ENCODE measurements at regions not wholly inside any gene's neighbourhood (a gene's known extent, or its start where the extent isn't known, plus 50 kb on each side); places are given as distances from the start of the nearest gene placed in this dataset.

GRCh38 chr22:48178536-48178935 lies 1416.1 kb downstream of the TBC1D22A start:
- H3K4me1 Mint-ChIP-seq = no peaks in the 10 kb centered on the region
- H3K9me3 Mint-ChIP-seq = no peaks in the 10 kb centered on the region
- no peaks in the 10 kb centered on the region for H3K36me3 Mint-ChIP-seq (ENCODE audit: low read depth)
- no peak for TF ChIP-seq CTCF (IDR thresholded peaks at IDR 0.05; ENCODE audit: unreplicated experiment in 3 of 3)
- H3K27me3 Mint-ChIP-seq (ENCODE audit: low read depth) = peaks cover 55% of the 10 kb centered on the region
- no peak overlapping the region for H3K4me3 Mint-ChIP-seq
- no peak overlapping the region for H3K27ac Mint-ChIP-seq

DNA sequence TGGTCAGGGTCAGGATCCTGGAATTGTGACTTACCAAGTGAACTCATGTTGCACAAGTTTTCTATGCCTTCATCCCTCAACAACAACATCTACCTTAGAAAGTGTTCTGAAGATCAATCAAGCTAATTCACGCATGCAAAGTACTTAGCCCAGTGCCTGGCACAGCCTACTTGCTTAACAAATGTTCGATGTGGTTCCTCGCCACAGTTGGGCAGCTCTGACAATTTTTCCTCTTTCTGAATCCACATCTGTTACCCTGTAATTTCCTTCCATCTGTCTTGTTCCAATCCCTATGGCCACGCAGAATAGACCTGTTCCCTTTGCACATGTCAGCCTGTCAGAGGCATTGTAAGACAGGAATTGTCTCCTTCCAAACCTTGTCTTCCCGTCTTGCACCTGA lies 1415.2 kb downstream of the TBC1D22A start:
- H3K4me1 Mint-ChIP-seq = no peaks in the 10 kb centered on the region
- no peaks in the 10 kb centered on the region for H3K36me3 Mint-ChIP-seq (ENCODE audit: low read depth)
- H3K27ac Mint-ChIP-seq = no peak overlapping the region
- H3K27me3 Mint-ChIP-seq (ENCODE audit: low read depth) = peaks cover 55% of the 10 kb centered on the region
- H3K9me3 Mint-ChIP-seq = no peaks in the 10 kb centered on the region
- TF ChIP-seq CTCF (IDR thresholded peaks at IDR 0.05; ENCODE audit: unreplicated experiment in 3 of 3) = no peak
- no peak overlapping the region for H3K4me3 Mint-ChIP-seq

DNA sequence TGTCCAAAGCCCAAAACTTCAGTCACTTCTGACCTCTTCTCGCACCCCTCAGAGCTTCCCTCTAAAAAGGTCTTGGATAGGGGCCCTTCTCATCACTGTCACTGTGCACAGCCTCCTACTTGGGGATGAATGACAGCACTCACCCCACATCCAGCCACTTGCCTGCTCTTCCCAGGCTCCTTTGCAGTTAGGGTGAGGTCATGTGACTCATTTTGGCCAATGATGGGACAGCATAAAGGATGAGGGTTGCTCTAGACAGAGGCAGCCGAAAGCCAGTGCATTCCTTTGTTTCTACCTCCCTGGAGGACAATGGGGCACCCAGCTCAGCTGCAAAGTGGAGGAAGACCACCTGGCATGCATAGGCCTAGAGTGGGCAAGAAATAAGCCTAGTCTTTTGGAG lies 1413.3 kb downstream of the TBC1D22A start:
- H3K4me1 Mint-ChIP-seq = no peaks in the 10 kb centered on the region
- no peak for TF ChIP-seq CTCF (IDR thresholded peaks at IDR 0.05; ENCODE audit: unreplicated experiment in 3 of 3)
- no peaks in the 10 kb centered on the region for H3K9me3 Mint-ChIP-seq
- no peaks in the 10 kb centered on the region for H3K36me3 Mint-ChIP-seq (ENCODE audit: low read depth)
- no peak overlapping the region for H3K4me3 Mint-ChIP-seq
- H3K27me3 Mint-ChIP-seq (ENCODE audit: low read depth) = peaks cover 54% of the 10 kb centered on the region
- no peak overlapping the region for H3K27ac Mint-ChIP-seq

GRCh38 chr22:48173773-48174160 lies 1411.3 kb downstream of the TBC1D22A start:
- Mint-ChIP-seq H3K27ac (no peak overlapping the region), H3K4me3 (no peak overlapping the region), H3K9me3 (no peaks in the 10 kb centered on the region), H3K27me3 (ENCODE audit: low read depth) (peaks cover 61% of the 10 kb centered on the region), H3K4me1 (no peaks in the 10 kb centered on the region), H3K36me3 (ENCODE audit: low read depth) (no peaks in the 10 kb centered on the region)
- no peak for TF ChIP-seq CTCF (IDR thresholded peaks at IDR 0.05; ENCODE audit: unreplicated experiment in 3 of 3)

- no peak overlapping the region for H3K4me3 Mint-ChIP-seq
- TF ChIP-seq CTCF (IDR thresholded peaks at IDR 0.05; ENCODE audit: unreplicated experiment in 3 of 3) = no peak
- no peaks in the 10 kb centered on the region for H3K36me3 Mint-ChIP-seq (ENCODE audit: low read depth)
- H3K9me3 Mint-ChIP-seq = no peaks in the 10 kb centered on the region
- no peaks in the 10 kb centered on the region for H3K4me1 Mint-ChIP-seq
- peaks cover 62% of the 10 kb centered on the region for H3K27me3 Mint-ChIP-seq (ENCODE audit: low read depth)
- H3K27ac Mint-ChIP-seq = no peak overlapping the region
Measured at GRCh38 chr22:48173061-48173772, 1410.8 kb downstream of the TBC1D22A start.

DNA sequence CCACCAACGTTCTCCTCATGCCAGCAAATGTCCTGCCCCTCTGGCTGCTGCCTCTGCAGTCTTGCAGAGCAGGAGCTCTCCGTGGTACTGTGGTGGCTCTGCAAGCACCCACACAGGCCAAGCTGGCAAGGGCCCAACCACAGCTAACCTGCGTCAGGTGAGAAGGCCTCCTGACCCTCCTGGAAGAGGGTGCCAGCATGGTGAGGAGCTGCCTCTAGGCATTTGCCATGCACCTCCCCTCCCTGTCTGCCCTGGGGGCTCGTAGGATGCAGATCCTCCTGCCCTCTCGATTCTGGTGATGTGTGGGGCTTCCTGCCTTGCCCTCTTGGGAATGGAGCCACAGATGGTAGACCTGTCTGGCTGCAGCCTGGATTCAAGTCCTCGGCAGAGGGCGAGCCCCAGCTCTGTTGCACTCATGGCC lies 1408.8 kb downstream of the TBC1D22A start:
- Mint-ChIP-seq H3K36me3 (ENCODE audit: low read depth) (no peaks in the 10 kb centered on the region), H3K4me1 (no peaks in the 10 kb centered on the region), H3K27ac (no peak overlapping the region), H3K27me3 (ENCODE audit: low read depth) (peaks cover 52% of the 10 kb centered on the region), H3K4me3 (no peak overlapping the region), H3K9me3 (no peaks in the 10 kb centered on the region)
- no peak for TF ChIP-seq CTCF (IDR thresholded peaks at IDR 0.05; ENCODE audit: unreplicated experiment in 3 of 3)

Measured in nephron (organoid).